NCI-H524 (cell line): ENCODE measurements at regions not wholly inside any gene's neighbourhood (a gene's known extent, or its start where the extent isn't known, plus 50 kb on each side); places are given as distances from the start of the nearest gene placed in this dataset.
"Not testable (repeated sequence)": the region's sequence is repeated elsewhere in the genome, so short reads cannot be mapped to it uniquely, and the experiment has no call there.

Source experiments
- DNase-seq, 2 experiments: peaks; one replicate each; lab custom pipeline; 2025; lab: John Stamatoyannopoulos, UW

DNA sequence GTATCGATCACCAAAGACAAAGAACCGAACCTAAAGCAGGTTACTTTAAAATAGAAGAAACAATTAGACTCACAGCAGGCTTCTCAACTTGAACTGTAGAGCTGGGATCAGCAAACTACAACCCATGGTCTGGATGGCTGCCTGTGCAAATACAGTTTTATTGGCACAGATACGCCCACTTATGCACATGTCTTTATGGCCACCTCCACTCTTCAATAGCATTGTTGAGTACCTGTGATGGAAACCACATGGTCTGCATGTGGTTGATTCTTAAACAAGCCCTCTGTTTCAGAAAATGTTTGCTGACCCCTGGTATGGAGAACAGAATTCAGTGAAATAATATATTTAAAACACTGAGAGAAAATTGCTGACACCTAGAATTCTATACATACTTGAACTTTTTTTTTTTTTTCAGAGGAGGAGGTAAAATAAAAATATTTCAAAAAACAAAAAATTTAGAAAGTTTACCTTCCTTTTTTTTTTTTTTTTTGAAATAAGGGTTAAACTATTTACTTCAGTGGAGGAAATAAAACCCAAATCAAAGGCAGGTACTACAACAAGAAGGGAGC, 263.8 kb upstream of the ATP10A start:
- no peak for DNase-seq

DNA sequence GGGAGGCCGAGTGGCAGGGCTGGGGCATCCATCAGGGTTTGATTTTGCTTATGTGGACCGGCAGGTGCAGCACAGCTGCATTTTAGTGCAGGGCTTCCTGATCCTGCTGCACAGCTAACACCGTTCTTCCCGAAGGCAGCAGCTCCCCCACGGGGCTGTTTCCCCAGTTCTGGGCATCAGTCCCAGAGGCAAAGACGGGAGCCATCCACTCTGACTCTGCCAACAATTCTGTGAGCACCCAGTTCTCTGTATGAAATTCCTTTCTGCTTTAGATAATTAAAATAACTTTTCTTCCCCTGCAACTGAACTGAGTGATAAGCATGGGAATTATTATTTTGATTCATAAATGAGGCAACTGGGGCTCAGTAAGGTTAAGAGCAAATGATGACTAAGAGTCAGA, 262.9 kb upstream of the ATP10A start:
- no peak for DNase-seq

DNA sequence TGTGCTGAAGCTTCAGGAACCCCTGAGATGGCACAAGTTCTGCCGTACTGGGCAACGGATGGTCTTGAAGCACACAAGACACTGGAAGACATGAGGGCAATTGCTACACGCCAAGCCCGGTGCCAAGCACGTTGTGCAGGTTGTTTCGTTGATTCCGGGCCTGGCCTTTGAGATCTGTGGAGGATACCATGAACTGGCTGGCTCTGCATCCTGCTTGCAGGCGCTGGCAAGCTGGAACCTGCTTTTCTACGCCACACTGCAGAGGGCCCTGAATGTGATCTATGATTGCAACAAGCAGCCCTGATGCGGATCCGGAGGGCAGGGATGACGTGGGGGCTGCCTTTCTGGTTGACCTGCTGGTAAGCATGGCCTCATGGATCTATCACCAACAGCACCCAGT, 262.5 kb upstream of the ATP10A start:
- no peak for DNase-seq

DNA sequence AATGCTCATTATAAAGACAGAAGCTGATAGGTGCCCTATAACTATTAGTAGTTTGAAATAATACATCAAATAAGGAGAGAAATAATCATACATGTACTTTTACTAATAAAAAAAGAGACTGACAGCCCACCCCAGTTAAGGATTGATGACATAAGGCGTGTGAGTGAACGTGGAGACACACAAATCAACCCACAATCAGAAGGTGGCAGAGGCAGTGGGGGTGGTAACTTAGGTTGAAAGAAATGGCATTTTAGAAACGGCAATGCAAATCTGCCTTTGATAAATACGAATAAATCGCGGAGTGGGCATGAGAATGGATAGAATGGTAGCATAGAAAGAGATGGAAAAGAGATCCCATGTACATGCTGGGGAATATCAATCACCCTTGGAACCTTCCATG, 256.2 kb upstream of the ATP10A start:
- no peak for DNase-seq

GRCh38 chr15:26115229-26115943, 252.3 kb upstream of the ATP10A start:
- no peak for DNase-seq

- not testable (repeated sequence) for DNase-seq
These were observed 251.0 kb upstream of the ATP10A start for GRCh38 chr15:26114128-26114527.

- no peak for DNase-seq
These were observed 250.2 kb upstream of the ATP10A start for GRCh38 chr15:26113296-26113695.

DNA sequence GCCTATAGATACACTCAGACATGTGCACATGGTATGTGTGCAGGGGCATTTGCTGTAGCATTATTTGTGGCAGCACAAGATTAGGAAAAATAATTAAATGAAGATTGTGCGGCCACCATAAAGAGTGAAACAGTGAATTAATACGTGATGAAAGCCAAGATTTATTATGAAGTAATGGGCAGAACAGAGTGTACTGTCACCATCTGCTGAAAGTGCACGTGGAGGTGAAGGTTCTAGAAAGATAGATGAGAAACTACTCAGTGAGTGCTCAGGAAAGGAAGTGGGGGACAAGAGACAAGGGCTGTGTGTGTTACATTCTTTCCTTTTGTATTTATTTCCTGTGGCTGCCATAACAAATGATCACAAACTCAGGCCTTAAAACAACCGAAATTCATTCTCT, 246.1 kb upstream of the ATP10A start:
- no peak for DNase-seq

DNA sequence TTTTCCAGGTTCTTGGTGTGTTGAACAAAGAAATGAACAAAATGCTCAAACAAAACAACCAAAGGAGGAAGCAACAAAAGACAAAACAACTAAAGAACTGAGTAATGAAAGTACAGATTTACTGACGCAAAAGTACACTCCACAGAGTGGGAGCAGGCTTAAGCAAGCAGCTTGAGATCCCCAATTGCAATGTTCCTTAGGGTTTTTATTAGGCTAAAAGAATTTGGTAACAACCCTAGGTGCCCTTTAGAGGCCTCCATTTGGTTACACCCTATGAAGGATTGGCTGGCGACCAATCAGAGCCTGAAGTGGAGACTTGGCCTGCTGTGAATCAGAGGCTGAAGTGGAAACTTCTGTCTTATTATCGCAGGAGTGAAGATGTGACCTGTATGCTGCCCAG, 243.4 kb upstream of the ATP10A start:
- peak in 1 of 2 experiments; percentile 7 for DNase-seq

GRCh38 chr15:26103002-26103404, 239.9 kb upstream of the ATP10A start:
- no peak for DNase-seq

GRCh38 chr15:26102365-26102764, 239.2 kb upstream of the ATP10A start:
- DNase-seq, result no peak

DNA sequence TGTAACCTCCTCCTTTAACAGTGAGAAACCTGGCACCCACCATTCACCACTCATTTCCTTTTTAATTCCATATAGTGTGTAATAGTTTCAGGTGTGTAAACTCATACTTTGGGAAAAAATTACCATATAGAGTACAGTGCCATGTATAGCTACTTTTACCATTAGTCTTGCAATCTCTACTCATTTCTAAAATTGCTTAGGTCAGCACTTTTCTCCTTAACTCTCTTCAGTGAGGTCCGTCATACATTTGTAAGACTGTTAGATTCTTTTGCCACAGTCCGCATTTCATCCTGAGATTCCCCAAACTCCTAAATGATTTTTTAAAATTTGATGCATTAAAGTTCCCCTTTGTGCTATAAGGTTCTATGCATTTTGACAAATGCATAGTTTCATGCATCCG, 238.3 kb upstream of the ATP10A start:
- no peak for DNase-seq

DNA sequence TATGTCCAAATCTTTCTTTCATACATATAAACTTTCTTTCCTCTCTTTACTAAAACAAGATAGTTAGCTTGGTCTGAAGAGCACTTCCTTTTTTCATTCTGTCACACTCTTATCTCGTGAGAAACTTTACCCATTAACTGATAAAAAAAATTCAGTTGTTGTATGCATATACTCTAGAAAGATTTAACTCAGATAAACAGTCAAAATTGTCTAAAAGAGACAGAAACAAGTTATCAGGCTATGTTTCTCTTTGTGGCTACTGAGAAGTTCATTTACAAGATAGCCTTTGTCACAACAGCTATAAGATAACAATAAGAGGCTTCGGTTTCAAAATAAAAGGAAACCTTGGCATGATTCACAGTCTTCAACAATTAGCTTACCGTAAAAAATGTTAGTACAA, 235.7 kb upstream of the ATP10A start:
- DNase-seq, result no peak

GRCh38 chr15:26097216-26097615, 234.1 kb upstream of the ATP10A start:
- no peak for DNase-seq

DNA sequence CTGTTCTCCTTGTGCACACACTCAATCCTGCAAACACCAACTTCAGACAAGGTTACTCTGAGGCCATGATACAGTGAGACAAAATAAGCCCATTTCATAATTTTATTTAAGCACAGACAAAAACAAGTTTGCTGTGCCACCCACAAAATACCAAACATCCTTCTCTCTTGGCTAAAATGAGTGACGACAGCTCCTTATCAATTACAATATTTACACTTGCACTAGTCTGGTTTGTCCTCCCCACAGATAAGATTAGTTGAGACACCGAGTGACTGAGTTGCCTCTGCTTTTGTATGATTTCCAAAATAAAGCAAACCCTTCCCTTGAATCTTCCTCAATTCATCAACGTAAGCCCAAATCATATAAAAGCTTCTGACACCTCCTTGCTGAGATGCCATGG, 233.5 kb upstream of the ATP10A start:
- no peak for DNase-seq

GRCh38 chr15:26095710-26096330, 232.7 kb upstream of the ATP10A start:
- DNase-seq, result no peak

DNA sequence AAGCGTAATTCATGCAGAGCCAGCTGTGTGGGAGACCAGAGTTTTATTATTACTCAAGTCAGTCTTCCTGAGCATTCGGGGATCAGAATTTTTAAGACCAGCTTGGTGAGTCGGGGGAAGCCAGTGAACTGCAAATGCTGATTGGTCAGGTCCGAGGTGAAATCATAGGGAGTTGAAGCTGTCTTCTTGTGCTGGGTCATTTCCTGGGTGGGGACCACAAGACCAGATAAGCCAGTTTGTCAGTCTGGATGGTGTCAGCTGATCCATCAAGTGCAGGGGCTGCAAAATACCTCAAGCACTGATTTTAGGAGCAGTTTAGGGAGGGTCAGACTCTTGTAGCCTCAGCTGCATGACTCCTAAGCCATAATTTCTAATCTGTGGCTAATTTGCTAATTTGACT, 228.1 kb upstream of the ATP10A start:
- DNase-seq, result no peak

DNA sequence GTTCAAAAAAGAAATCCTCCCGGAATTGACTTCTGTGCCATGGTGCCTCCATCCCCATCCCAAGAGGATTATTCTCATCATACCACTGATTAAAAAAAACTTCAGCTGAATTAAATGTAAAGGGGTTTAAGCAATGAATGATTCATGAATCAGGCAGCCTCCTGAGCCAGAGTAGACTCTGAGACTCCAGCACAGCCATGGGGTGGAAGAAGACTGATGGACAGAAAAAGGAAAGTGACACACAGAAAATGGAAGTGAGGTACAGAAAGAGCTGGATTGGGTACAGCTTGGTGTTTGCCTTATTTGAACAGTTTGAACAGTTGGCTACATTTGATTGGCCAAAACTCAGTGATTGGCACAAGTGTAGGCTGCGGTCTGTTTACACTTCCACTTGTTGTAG, 224.8 kb upstream of the ATP10A start:
- DNase-seq, result no peak

DNA sequence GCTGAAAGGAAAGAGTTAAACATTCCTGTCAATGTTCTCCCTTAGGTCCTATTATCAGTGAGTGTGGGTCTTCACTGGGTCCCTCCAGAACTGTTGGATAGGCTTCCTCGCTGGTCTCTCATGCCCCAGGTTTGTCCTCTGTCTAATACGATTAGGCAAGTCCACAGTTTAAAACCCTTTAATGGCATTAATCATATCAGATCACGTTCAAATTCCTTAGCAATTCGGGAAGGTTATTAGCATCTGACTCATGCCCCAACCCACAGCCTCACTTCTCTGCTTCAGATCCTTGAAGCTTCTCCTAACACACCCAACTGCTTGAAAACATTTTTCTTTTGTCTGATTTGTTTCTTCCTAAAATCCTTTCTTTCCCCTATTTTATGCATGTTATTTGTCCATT, 224.3 kb upstream of the ATP10A start:
- no peak for DNase-seq

GRCh38 chr15:26084771-26085170, 221.6 kb upstream of the ATP10A start:
- no peak for DNase-seq

DNA sequence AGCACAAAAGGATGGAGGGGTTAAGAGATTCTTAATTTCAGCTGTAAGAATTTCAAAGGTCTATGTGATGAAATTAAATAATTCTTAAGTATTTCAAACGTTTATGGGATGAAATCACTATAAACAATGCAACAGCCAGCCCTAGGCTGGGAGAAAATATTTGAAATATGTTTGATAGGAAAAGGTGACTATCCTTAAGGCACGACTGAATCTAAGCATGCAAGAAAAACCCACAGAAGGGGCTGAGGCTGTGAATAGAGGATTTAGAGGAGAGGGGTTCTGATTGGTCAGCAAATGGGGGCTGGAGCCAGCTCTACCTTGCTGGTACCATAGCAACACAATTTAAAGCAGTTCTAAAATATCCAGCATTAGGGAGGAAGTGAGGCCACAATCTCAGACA, 220.8 kb upstream of the ATP10A start:
- peak in 1 of 2 experiments; percentile 50 for DNase-seq

- DNase-seq, result no peak
These were observed 220.3 kb upstream of the ATP10A start for GRCh38 chr15:26083457-26083856.

- DNase-seq, result peak; percentile 97 to 99
These were observed 219.3 kb upstream of the ATP10A start for GRCh38 chr15:26082221-26083109.
